ENCODE measurements at regions not wholly inside any gene's neighbourhood (a gene's known extent, or its start where the extent isn't known, plus 50 kb on each side); places are given as distances from the start of the nearest gene placed in this dataset.

- TF ChIP-seq CTCF (IDR thresholded peaks at IDR 0.05; ENCODE audit: insufficient read depth, low read depth, low read length) (no peak), EZH2 (IDR thresholded peaks at IDR 0.05; ENCODE audit: insufficient read depth, low read length) (no peak)
Observed at GRCh38 chr16:66052745-66053144, 313.7 kb upstream of the CDH5 start.
